Endodermal cell (in vitro differentiated cells): ENCODE measurements at regions not wholly inside any gene's neighbourhood (a gene's known extent, or its start where the extent isn't known, plus 50 kb on each side); places are given as distances from the start of the nearest gene placed in this dataset.
"Not testable (repeated sequence)": the region's sequence is repeated elsewhere in the genome, so short reads cannot be mapped to it uniquely, and the experiment has no call there.

Source experiments
- DNase-seq: peaks from one replicate; pipeline ENCODE4 v3.0.0-alpha.2; 2017
- H3K27ac ChIP-seq: 2 replicates; pipeline ENCODE4 v1.5.1; 2013; ENCODE audit warnings: mild to moderate bottlenecking, low read depth, low read length, moderate library complexity
- H3K27me3 ChIP-seq: 2 replicates; pipeline ENCODE4 v1.6.1; 2013; ENCODE audit warnings: mild to moderate bottlenecking, low read length, moderate library complexity; ENCODE audit not compliant: insufficient read depth, control insufficient read depth, poor library complexity, severe bottlenecking
- H3K36me3 ChIP-seq: 2 replicates; pipeline ENCODE4 v1.7.0; 2013; ENCODE audit warnings: mild to moderate bottlenecking, low read length, moderate library complexity; ENCODE audit not compliant: control insufficient read depth, insufficient read depth
- H3K4me1 ChIP-seq: one replicate; pipeline ENCODE4 v1.7.0; 2013; ENCODE audit warnings: low read length; ENCODE audit not compliant: control insufficient read depth, insufficient read depth
- H3K4me3 ChIP-seq: 2 replicates; pipeline ENCODE4 v1.5.1; 2013; ENCODE audit warnings: mild to moderate bottlenecking, low read length, moderate library complexity
- H3K9ac ChIP-seq: 2 replicates; pipeline ENCODE4 v1.6.1; 2013; ENCODE audit warnings: mild to moderate bottlenecking, low read length, moderate library complexity; ENCODE audit not compliant: poor library complexity, severe bottlenecking; ENCODE audit errors: extremely low read depth
- H3K9me3 ChIP-seq: 2 replicates; pipeline ENCODE4 v1.6.1; 2013; ENCODE audit warnings: mild to moderate bottlenecking, low read length, moderate library complexity; ENCODE audit not compliant: control insufficient read depth
- H3K27ac Mint-ChIP-seq: 2 replicates; pipeline ENCODE4 v1.8.0; 2020; ENCODE audit warnings: mixed read lengths
- H3K27me3 Mint-ChIP-seq: 2 replicates; pipeline ENCODE4 v1.8.0; 2021; ENCODE audit warnings: mild to moderate bottlenecking, mixed read lengths; ENCODE audit not compliant: insufficient read depth
- H3K36me3 Mint-ChIP-seq: 2 replicates; pipeline ENCODE4 v1.8.0; 2020; ENCODE audit warnings: low read depth, mixed read lengths
- H3K4me1 Mint-ChIP-seq: 2 replicates; pipeline ENCODE4 v1.8.0; 2020; ENCODE audit warnings: mixed read lengths
- H3K4me3 Mint-ChIP-seq: 2 replicates; pipeline ENCODE4 v1.8.0; 2020; ENCODE audit warnings: mild to moderate bottlenecking, moderate library complexity, mixed read lengths
- H3K9me3 Mint-ChIP-seq: 2 replicates; pipeline ENCODE4 v1.8.0; 2020; ENCODE audit warnings: mild to moderate bottlenecking, mixed read lengths
- WGBS, 2 experiments: methylation state at CpG; one replicate each; pipeline versions ENCODE4 v1.1.5 to v1.1.7; 2013; ENCODE audit warnings: missing lambda C conversion rate in 2 of 2, mixed read lengths in 1 of 2; ENCODE audit not compliant: insufficient coverage in 1 of 2, insufficient read length in 1 of 2; 5-methylcytosine and 5-hydroxymethylcytosine counted together
- TF ChIP-seq, protein P1 (sequence below): fragments of 200-600 bp; sonication (generic); conservative IDR thresholded peaks from 2 replicates; pipeline ENCODE4 v1.5.0; 2021; ENCODE audit warnings: antibody characterized with exemption, mild to moderate bottlenecking

DNA sequence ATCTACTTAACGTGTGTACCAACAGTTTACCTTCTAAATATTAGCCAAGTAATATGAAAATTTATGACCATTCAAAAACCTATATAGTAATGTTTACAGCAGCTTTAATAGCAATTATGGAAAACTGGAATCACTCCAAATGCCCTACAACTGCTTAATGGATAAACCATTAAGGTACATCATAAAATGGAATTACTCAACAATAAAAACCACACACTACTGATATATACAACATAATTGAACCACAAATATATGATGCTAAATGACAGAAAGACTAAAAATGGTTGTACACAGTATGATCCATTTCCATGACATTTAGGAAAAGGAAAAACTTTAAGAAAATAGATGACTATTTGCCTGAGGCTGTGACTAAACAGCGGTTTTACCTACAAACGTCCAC is 467.1 kb upstream of the EPHA6 start:
- no peaks in the 10 kb centered on the region for H3K27me3 Mint-ChIP-seq

DNA sequence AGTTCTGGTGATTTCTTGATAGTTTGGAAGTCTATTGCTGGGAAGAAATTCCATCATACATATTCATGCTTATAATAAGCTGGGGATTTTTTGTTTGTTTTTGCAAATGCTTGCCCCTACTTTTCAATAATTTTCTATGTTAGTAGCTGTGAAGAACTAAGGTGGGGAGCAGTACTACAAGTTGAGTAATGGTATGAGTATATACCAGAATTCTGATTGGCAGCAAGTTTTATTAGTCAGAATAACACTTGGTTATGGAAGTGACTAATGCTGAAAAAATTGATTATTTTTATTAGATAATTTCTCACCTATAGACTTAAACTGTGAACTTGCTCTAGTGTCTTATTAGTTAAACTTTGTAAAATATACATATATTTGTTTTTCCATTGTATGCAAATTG is 462.8 kb upstream of the EPHA6 start:
- not testable (repeated sequence) for H3K4me3 ChIP-seq, H3K36me3 Mint-ChIP-seq, H3K9ac ChIP-seq, DNase-seq, H3K27me3 ChIP-seq, H3K36me3 ChIP-seq, H3K27ac Mint-ChIP-seq, H3K27me3 Mint-ChIP-seq, H3K9me3 Mint-ChIP-seq, H3K27ac ChIP-seq, H3K4me1 ChIP-seq, H3K4me3 Mint-ChIP-seq, H3K9me3 ChIP-seq, H3K4me1 Mint-ChIP-seq

More for the DNA sequence above, 467.1 kb upstream of the EPHA6 start:
- no peaks in the 10 kb centered on the region for H3K9me3 ChIP-seq
- Mint-ChIP-seq H3K9me3 (no peaks in the 10 kb centered on the region), H3K27ac (no peak overlapping the region), H3K4me1 (no peaks in the 10 kb centered on the region), H3K4me3 (no peak overlapping the region), H3K36me3 (no peaks in the 10 kb centered on the region)
- H3K4me1 ChIP-seq, result no peaks in the 10 kb centered on the region
- H3K27ac ChIP-seq, result no peak overlapping the region
- TF ChIP-seq, protein P1, sequence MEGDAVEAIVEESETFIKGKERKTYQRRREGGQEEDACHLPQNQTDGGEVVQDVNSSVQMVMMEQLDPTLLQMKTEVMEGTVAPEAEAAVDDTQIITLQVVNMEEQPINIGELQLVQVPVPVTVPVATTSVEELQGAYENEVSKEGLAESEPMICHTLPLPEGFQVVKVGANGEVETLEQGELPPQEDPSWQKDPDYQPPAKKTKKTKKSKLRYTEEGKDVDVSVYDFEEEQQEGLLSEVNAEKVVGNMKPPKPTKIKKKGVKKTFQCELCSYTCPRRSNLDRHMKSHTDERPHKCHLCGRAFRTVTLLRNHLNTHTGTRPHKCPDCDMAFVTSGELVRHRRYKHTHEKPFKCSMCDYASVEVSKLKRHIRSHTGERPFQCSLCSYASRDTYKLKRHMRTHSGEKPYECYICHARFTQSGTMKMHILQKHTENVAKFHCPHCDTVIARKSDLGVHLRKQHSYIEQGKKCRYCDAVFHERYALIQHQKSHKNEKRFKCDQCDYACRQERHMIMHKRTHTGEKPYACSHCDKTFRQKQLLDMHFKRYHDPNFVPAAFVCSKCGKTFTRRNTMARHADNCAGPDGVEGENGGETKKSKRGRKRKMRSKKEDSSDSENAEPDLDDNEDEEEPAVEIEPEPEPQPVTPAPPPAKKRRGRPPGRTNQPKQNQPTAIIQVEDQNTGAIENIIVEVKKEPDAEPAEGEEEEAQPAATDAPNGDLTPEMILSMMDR, result no peak
- no peaks in the 10 kb centered on the region for H3K27me3 ChIP-seq
- no peaks in the 10 kb centered on the region for H3K36me3 ChIP-seq
- no peak overlapping the region for H3K4me3 ChIP-seq
- no peak for DNase-seq
- H3K9ac ChIP-seq, result no peak overlapping the region
- 93 to 94% methylated on average over 2 to 3 of the region's 3 CpGs for WGBS, 2 experiments

DNA sequence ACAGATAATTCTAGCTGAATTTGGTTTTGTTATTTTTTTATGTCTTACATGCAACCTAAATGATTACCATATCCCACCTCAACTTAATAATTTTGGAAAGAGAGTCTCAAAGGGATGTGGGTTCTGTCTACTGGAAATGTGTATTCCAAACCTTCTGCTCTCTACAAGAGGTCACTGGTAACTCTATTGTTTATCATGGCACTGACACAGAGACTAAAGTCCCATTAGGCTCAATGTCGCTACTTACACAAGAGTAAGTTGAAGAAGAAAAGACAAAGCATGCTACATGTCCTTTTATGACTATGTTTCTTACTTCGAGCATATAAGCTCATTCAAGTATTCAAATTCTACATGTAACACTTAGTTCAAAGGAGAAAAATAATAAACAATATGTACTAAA is 460.3 kb upstream of the EPHA6 start:
- no peaks in the 10 kb centered on the region for H3K9me3 ChIP-seq
- WGBS, 2 experiments, result 94% methylated on average over 2 of the region's 2 CpGs; no CpG with 5 or more reads in 1 of the 2 experiments
- peaks cover 2% of the 10 kb centered on the region for H3K9me3 Mint-ChIP-seq

DNA sequence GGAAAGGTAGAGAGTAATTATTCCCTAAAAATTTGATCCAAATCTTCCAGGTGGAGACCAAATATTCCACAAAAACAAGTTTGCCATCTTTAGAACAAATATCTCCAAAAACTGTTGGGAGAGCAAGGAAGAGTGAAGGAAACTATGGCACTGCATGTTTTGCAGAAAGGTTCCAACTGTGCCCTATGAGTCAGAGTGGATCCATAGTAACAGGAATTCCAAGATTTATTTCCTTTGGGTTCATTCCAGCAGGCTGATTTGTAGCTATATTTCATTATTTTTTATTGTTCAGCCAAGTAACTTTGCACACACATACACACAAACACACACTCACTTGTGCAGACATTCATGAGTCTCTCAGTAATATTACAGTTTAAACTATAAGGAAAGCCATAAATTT is 459.7 kb upstream of the EPHA6 start:
- peaks cover 2% of the 10 kb centered on the region for H3K9me3 Mint-ChIP-seq
- Histone ChIP-seq H3K36me3 (no peaks in the 10 kb centered on the region), H3K27me3 (no peaks in the 10 kb centered on the region), H3K9me3 (no peaks in the 10 kb centered on the region), H3K4me3 (no peak overlapping the region), H3K27ac (no peak overlapping the region), H3K9ac (no peak overlapping the region), H3K4me1 (no peaks in the 10 kb centered on the region)
- H3K4me1 Mint-ChIP-seq, result no peaks in the 10 kb centered on the region
- DNase-seq, result no peak
- TF ChIP-seq, protein P1, result no peak
- H3K4me3 Mint-ChIP-seq, result no peak overlapping the region
- no peaks in the 10 kb centered on the region for H3K27me3 Mint-ChIP-seq
- no peaks in the 10 kb centered on the region for H3K36me3 Mint-ChIP-seq
- no peak overlapping the region for H3K27ac Mint-ChIP-seq

More for the DNA sequence above, 460.3 kb upstream of the EPHA6 start:
- Mint-ChIP-seq H3K27me3 (no peaks in the 10 kb centered on the region), H3K27ac (no peak overlapping the region), H3K36me3 (no peaks in the 10 kb centered on the region), H3K4me1 (no peaks in the 10 kb centered on the region), H3K4me3 (no peak overlapping the region)
- Histone ChIP-seq H3K36me3 (no peaks in the 10 kb centered on the region), H3K27me3 (no peaks in the 10 kb centered on the region), H3K4me1 (no peaks in the 10 kb centered on the region), H3K9ac (no peak overlapping the region), H3K27ac (no peak overlapping the region), H3K4me3 (no peak overlapping the region)
- TF ChIP-seq, protein P1, result no peak
- no peak for DNase-seq
